Smooth muscle cell (in vitro differentiated cells): ENCODE measurements at regions not wholly inside any gene's neighbourhood (a gene's known extent, or its start where the extent isn't known, plus 50 kb on each side); places are given as distances from the start of the nearest gene placed in this dataset.

Experiments used
- DNase-seq: peaks from one replicate; lab custom pipeline; 2025; ENCODE audit not compliant: unreplicated experiment; lab: John Stamatoyannopoulos, UW
- H2AFZ ChIP-seq: fragments of 200-600 bp; sonication (generic); 2 replicates; pipeline ENCODE4 v1.6.0; 2016; ENCODE audit warnings: antibody characterized with exemption, low read depth, mild to moderate bottlenecking
- H3F3A ChIP-seq: fragments of 200-600 bp; sonication (generic); 2 replicates; pipeline ENCODE4 v1.6.0; 2017; ENCODE audit warnings: antibody characterized with exemption, low read depth
- H3K27ac ChIP-seq: fragments of 200-600 bp; sonication (generic); 2 replicates; pipeline ENCODE4 v1.5.1; 2016; ENCODE audit warnings: low read depth, mild to moderate bottlenecking
- H3K27me3 ChIP-seq: fragments of 200-600 bp; sonication (generic); 2 replicates; pipeline ENCODE4 v1.6.1; 2016; ENCODE audit warnings: low read depth, mild to moderate bottlenecking
- H3K36me3 ChIP-seq: fragments of 200-600 bp; sonication (generic); 2 replicates; pipeline ENCODE4 v1.5.1; 2016; ENCODE audit warnings: low read depth
- H3K4me1 ChIP-seq: fragments of 200-600 bp; sonication (generic); 2 replicates; pipeline ENCODE4 v1.5.1; 2016; ENCODE audit warnings: low read depth
- H3K4me2 ChIP-seq: fragments of 200-600 bp; sonication (generic); 2 replicates; pipeline ENCODE4 v1.6.0; 2016; ENCODE audit warnings: mild to moderate bottlenecking
- H3K4me3 ChIP-seq: fragments of 200-600 bp; sonication (generic); 2 replicates; pipeline ENCODE4 v1.5.1; 2016; ENCODE audit warnings: mild to moderate bottlenecking
- H3K79me2 ChIP-seq: fragments of 200-600 bp; sonication (generic); 2 replicates; pipeline ENCODE4 v1.6.0; 2016; ENCODE audit warnings: low read depth, mild to moderate bottlenecking
- H3K9ac ChIP-seq: fragments of 200-600 bp; sonication (generic); 2 replicates; pipeline ENCODE4 v1.6.0; 2016; ENCODE audit warnings: low read depth
- H3K9me3 ChIP-seq: fragments of 200-600 bp; sonication (generic); replicated peaks from 2 replicates; pipeline ENCODE4 v1.5.1; 2016; ENCODE audit warnings: low read depth
- H4K20me1 ChIP-seq: fragments of 200-600 bp; sonication (generic); 2 replicates; pipeline ENCODE4 v1.6.0; 2016; ENCODE audit warnings: low read depth
- CTCF ChIP-seq: fragments of 200-600 bp; sonication (generic); IDR thresholded peaks from 2 replicates; pipeline ENCODE4 v1.5.1; 2017; ENCODE audit warnings: borderline replicate concordance, mild to moderate bottlenecking, antibody characterized with exemption; ENCODE audit not compliant: insufficient read depth, poor library complexity, severe bottlenecking
- WGBS: methylation state at CpG from one replicate; pipeline ENCODE4 v1.1.7; 2016; ENCODE audit warnings: low lambda C conversion rate; 5-methylcytosine and 5-hydroxymethylcytosine counted together

GRCh38 chr2:234275515-234275914 lies 221.4 kb downstream of the ARL4C start:
- Histone ChIP-seq H3K9me3 (no peaks in the 10 kb centered on the region), H3K27ac (no peak overlapping the region), H2AFZ (no peak overlapping the region), H3K9ac (no peak overlapping the region), H3K4me1 (no peaks in the 10 kb centered on the region), H3F3A (no peaks in the 10 kb centered on the region), H3K79me2 (no peaks in the 10 kb centered on the region), H3K36me3 (no peaks in the 10 kb centered on the region), H3K4me3 (no peak overlapping the region), H3K4me2 (no peak overlapping the region), H3K27me3 (no peaks in the 10 kb centered on the region), H4K20me1 (no peaks in the 10 kb centered on the region)
- TF ChIP-seq CTCF, result no peak
- no peak for DNase-seq
- WGBS, result 75% methylated on average over 2 of the region's 2 CpGs

- no peak overlapping the region for H3K9ac ChIP-seq
- no peak for DNase-seq
- TF ChIP-seq CTCF, result no peak
- H3K27ac ChIP-seq, result no peak overlapping the region
- H3K4me1 ChIP-seq, result no peaks in the 10 kb centered on the region
- no peaks in the 10 kb centered on the region for H3K9me3 ChIP-seq
- H3K4me3 ChIP-seq, result no peak overlapping the region
- no peak overlapping the region for H3K4me2 ChIP-seq
- no peak overlapping the region for H2AFZ ChIP-seq
- WGBS, result 87% methylated on average over 9 of the region's 9 CpGs
- no peaks in the 10 kb centered on the region for H3K27me3 ChIP-seq
- H4K20me1 ChIP-seq, result no peaks in the 10 kb centered on the region
- H3K79me2 ChIP-seq, result no peaks in the 10 kb centered on the region
- no peaks in the 10 kb centered on the region for H3K36me3 ChIP-seq
- no peaks in the 10 kb centered on the region for H3F3A ChIP-seq
Observed at GRCh38 chr2:234273887-234274584, 222.8 kb downstream of the ARL4C start.

- Histone ChIP-seq H3K4me2 (no peak overlapping the region), H3K27me3 (no peaks in the 10 kb centered on the region), H3K9ac (no peak overlapping the region), H4K20me1 (no peaks in the 10 kb centered on the region), H3K9me3 (no peaks in the 10 kb centered on the region), H3K36me3 (no peaks in the 10 kb centered on the region), H3K79me2 (no peaks in the 10 kb centered on the region), H3F3A (no peaks in the 10 kb centered on the region), H3K4me1 (no peaks in the 10 kb centered on the region), H3K27ac (no peak overlapping the region), H2AFZ (no peak overlapping the region), H3K4me3 (no peak overlapping the region)
- no peak for TF ChIP-seq CTCF
- 85% methylated on average over 5 of the region's 5 CpGs for WGBS
- DNase-seq, result no peak
Observed at GRCh38 chr2:234272069-234272850, 221.8 kb downstream of the SPP2 start.
